GM12891 (cell line): ENCODE measurements at regions not wholly inside any gene's neighbourhood (a gene's known extent, or its start where the extent isn't known, plus 50 kb on each side); places are given as distances from the start of the nearest gene placed in this dataset.

Experiments used
- PAX5 ChIP-seq: IDR thresholded peaks from 2 replicates; pipeline ENCODE4 v1.6.1; 2011; ENCODE audit warnings: low read length, moderate library complexity, mild to moderate bottlenecking; ENCODE audit not compliant: insufficient read depth, severe bottlenecking
- POLR2A ChIP-seq: IDR thresholded peaks from 2 replicates; pipeline ENCODE4 v1.6.1; 2011; ENCODE audit warnings: low read depth, low read length, control low read depth
- POLR2AphosphoS5 ChIP-seq: IDR thresholded peaks from 2 replicates; pipeline ENCODE4 v1.6.1; 2011; ENCODE audit warnings: low read depth, low read length, control low read depth
- POU2F2 ChIP-seq: IDR thresholded peaks from 2 replicates; pipeline ENCODE4 v1.6.1; 2011; ENCODE audit warnings: low read depth, mild to moderate bottlenecking, control low read depth, low read length, moderate library complexity
- SPI1 ChIP-seq: IDR thresholded peaks from 2 replicates; pipeline ENCODE4 v1.6.1; 2011; ENCODE audit warnings: low read depth, low read length, control low read depth
- TAF1 ChIP-seq: IDR thresholded peaks from 2 replicates; pipeline ENCODE4 v1.6.1; 2011; ENCODE audit warnings: low read depth, low read length, control low read depth

DNA sequence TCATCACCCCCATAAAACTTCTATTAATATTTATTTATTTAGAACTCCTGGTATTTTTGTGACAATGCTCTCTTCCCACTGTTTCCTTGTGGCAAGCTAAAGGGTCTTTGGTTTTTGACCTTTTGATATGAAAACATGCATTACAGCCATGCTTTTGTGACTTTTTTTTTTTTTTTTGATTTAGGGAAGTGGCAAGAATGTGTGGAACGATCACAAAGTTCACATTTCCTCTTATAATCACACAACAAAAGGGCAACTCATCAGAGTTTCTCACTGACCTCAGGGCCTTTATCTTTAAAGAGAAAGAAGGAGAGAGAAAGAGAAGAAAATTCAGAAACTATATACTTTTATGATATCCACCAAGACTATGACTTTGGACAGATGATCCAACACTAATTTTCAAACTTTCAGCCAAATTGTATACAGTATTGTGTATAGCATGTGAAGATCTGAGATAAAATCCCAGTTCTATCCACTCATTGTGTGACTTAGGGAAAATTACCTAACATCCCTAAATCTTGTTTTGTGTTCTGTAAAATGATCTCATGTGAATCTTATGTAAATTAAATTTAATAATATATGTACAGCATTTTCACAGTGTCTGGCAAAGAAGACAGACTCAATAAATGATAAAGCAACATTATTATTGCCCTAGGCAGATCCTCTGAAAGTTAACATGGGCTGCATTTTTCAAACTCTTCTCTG is 106.8 kb upstream of the MARCKS start:
- TF ChIP-seq POLR2AphosphoS5, result no peak
- TF ChIP-seq POLR2A, result no peak
- no peak for TF ChIP-seq PAX5
- TF ChIP-seq TAF1, result no peak
- TF ChIP-seq SPI1, result peak; percentile 73
- no peak for TF ChIP-seq POU2F2
